KMS-11 (cell line): ENCODE measurements at regions not wholly inside any gene's neighbourhood (a gene's known extent, or its start where the extent isn't known, plus 50 kb on each side); places are given as distances from the start of the nearest gene placed in this dataset.

Experiments
- H2AFZ ChIP-seq: fragments of 200-600 bp; sonication (generic); 2 replicates; pipeline ENCODE4 v1.6.1; 2016; ENCODE audit warnings: antibody characterized with exemption, mixed run types, low read depth
- H3K27ac ChIP-seq: fragments of 200-600 bp; sonication (generic); 2 replicates; pipeline ENCODE4 v1.6.1; 2016; ENCODE audit warnings: mild to moderate bottlenecking, mixed run types
- H3K27me3 ChIP-seq: fragments of 200-600 bp; sonication (generic); 2 replicates; pipeline ENCODE4 v1.6.1; 2017; ENCODE audit warnings: mild to moderate bottlenecking, low read depth, mixed run types, moderate library complexity; ENCODE audit not compliant: insufficient read depth
- H3K36me3 ChIP-seq: fragments of 200-600 bp; sonication (generic); 2 replicates; pipeline ENCODE4 v1.6.1; 2017; ENCODE audit warnings: mild to moderate bottlenecking, mixed run types; ENCODE audit not compliant: insufficient read depth
- H3K4me1 ChIP-seq: fragments of 200-600 bp; sonication (generic); 2 replicates; pipeline ENCODE4 v1.6.1; 2016; ENCODE audit warnings: mild to moderate bottlenecking, low read depth, mixed run types; ENCODE audit not compliant: poor library complexity, severe bottlenecking
- H3K4me2 ChIP-seq: fragments of 200-600 bp; sonication (generic); 2 replicates; pipeline ENCODE4 v1.7.0; 2016; ENCODE audit warnings: mild to moderate bottlenecking, mixed run types
- H3K4me3 ChIP-seq: fragments of 200-600 bp; sonication (generic); IDR thresholded peaks from 2 replicates; pipeline ENCODE4 v1.6.1; 2017; ENCODE audit warnings: low read depth, low read length, mixed read lengths; ENCODE audit not compliant: insufficient read depth
- H3K79me2 ChIP-seq: fragments of 200-600 bp; sonication (generic); 2 replicates; pipeline ENCODE4 v1.6.1; 2016; ENCODE audit warnings: low read depth, mixed run types; ENCODE audit not compliant: insufficient read depth
- H3K9ac ChIP-seq: fragments of 200-600 bp; sonication (generic); 2 replicates; pipeline ENCODE4 v1.6.1; 2016; ENCODE audit warnings: mild to moderate bottlenecking, mixed run types
- H4K20me1 ChIP-seq: fragments of 200-600 bp; sonication (generic); 2 replicates; pipeline ENCODE4 v1.6.1; 2016; ENCODE audit warnings: mild to moderate bottlenecking, mixed run types; ENCODE audit not compliant: insufficient read depth
- CTCF ChIP-seq: fragments of 200-600 bp; sonication (generic); conservative IDR thresholded peaks from 2 replicates; pipeline ENCODE4 v1.6.1; 2017; ENCODE audit warnings: low read depth, mild to moderate bottlenecking, antibody characterized with exemption, low read length, moderate library complexity, mixed read lengths

DNA sequence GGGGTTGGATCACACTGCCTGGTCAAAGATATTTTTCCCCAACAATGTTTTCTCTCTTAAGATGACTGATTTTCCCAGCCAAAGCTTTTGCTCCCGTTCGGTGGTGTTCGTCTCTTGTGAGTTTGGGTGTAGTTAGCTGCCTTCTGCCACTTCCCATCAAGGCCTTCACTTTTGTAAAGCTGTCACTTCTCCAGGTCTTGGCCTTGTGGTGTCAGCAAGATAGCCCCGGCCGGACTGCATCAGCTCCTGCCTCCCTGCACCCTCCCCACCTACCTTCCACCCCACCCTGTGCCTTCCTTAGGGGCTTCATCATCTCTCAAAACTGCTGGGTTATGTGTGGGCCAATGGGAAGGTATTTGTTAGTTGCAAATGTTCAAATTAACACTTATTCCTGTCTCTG lies 228.9 kb downstream of the BCL11A start:
- Histone ChIP-seq H3K79me2 (no peaks in the 10 kb centered on the region), H3K4me2 (no peak overlapping the region), H3K4me3 (no peak overlapping the region), H3K9ac (no peak overlapping the region), H3K36me3 (no peaks in the 10 kb centered on the region), H3K4me1 (no peaks in the 10 kb centered on the region), H4K20me1 (no peaks in the 10 kb centered on the region), H3K27me3 (no peaks in the 10 kb centered on the region), H2AFZ (no peak overlapping the region), H3K27ac (no peak overlapping the region)
- no peak for TF ChIP-seq CTCF

DNA sequence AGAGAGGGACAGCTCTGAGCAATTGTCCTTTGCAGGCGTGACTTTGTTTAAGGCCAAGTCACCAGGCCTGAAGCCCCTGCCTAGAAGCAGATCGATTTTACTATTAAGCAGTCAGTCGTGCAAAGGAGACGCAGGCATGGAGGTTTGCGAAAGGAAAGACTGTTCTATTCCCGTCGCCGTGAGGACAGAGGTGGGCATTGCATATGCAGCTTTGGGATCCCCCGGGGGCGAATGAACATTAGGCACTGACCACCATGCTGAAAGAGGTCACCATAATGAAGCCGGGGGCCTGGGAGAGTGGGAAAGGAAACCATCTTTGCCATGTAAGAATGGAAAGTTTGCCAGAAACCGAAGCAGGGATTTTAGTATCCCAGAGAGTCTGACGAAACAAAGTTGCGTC lies 231.6 kb downstream of the BCL11A start:
- Histone ChIP-seq H3K4me3 (no peak overlapping the region), H3K79me2 (no peaks in the 10 kb centered on the region)
- TF ChIP-seq CTCF: no peak

GRCh38 chr2:60320724-60321123 lies 232.7 kb downstream of the BCL11A start:
- Histone ChIP-seq H3K4me2 (no peak overlapping the region), H3K4me3 (no peak overlapping the region), H4K20me1 (no peaks in the 10 kb centered on the region), H3K4me1 (no peaks in the 10 kb centered on the region), H3K79me2 (no peaks in the 10 kb centered on the region), H3K36me3 (no peaks in the 10 kb centered on the region), H3K27ac (no peak overlapping the region), H3K9ac (no peak overlapping the region), H3K27me3 (no peaks in the 10 kb centered on the region), H2AFZ (no peak overlapping the region)
- TF ChIP-seq CTCF: no peak

More for the DNA sequence above, 231.6 kb downstream of the BCL11A start:
- H3K27me3 ChIP-seq: no peaks in the 10 kb centered on the region
- no peak overlapping the region for H3K27ac ChIP-seq
- H3K4me2 ChIP-seq: no peak overlapping the region
- no peak overlapping the region for H2AFZ ChIP-seq
- H3K36me3 ChIP-seq: no peaks in the 10 kb centered on the region
- no peaks in the 10 kb centered on the region for H4K20me1 ChIP-seq
- H3K9ac ChIP-seq: no peak overlapping the region
- no peaks in the 10 kb centered on the region for H3K4me1 ChIP-seq

DNA sequence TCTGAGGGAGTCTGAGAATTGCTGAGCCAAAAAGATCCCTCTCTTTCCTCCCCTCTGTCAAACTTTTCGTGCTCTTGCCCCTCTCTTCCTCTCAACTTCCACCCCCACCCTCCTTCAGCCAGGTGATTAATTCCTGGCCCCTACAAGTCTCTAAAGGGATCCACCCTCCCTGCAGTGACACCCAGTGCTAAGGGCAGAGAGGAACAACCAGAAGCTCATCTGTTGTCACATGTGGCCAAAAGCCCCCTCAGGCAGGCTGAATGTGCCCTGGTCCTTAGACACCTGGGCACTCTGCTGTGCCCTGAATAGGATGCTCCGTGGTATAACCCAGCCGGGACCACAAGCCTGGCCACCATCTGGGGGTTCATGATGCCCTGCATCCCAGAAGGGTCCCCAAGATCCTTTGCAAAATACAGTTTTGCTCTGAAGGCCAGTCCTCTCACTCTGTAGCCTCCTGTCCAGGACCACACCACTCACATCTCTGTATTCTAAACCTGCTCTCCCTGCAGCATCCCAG lies 234.4 kb downstream of the BCL11A start:
- Histone ChIP-seq H3K9ac (no peak overlapping the region), H3K4me1 (no peaks in the 10 kb centered on the region), H3K27me3 (no peaks in the 10 kb centered on the region), H2AFZ (no peak overlapping the region), H4K20me1 (no peaks in the 10 kb centered on the region), H3K4me2 (no peak overlapping the region), H3K36me3 (no peaks in the 10 kb centered on the region), H3K79me2 (no peaks in the 10 kb centered on the region), H3K4me3 (no peak overlapping the region), H3K27ac (no peak overlapping the region)
- TF ChIP-seq CTCF: no peak
